HG03439 (cell line): ENCODE measurements at regions not wholly inside any gene's neighbourhood (a gene's known extent, or its start where the extent isn't known, plus 50 kb on each side); places are given as distances from the start of the nearest gene placed in this dataset.
"Not testable (repeated sequence)": the region's sequence is repeated elsewhere in the genome, so short reads cannot be mapped to it uniquely, and the experiment has no call there.

Experiments used
- ATAC-seq: cut with Tn5 transposase; IDR thresholded peaks from one replicate; pipeline ENCODE4 v1.9.1; 2021; ENCODE audit warnings: mild to moderate bottlenecking, moderate library complexity; ENCODE audit not compliant: unreplicated experiment

DNA sequence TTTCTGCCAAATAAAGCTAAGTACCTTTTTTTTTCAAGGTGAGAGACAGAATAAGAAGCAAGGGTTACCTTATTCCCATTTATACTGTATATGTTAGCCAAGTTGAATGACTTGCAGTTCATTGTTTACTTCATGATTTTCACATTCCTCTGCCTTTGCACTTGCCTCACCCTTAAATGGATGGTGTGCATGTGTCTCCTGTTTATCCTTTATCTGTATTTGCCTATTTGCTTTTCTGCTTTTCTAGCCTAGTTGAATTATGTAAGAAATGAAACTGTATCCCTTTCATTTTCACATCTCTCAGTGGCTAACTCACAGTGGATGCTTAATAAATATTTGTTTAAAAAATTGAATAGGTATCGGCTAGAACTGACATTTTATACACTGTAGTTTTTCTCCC, 200.8 kb upstream of the ST8SIA4 start:
- no peak for ATAC-seq

DNA sequence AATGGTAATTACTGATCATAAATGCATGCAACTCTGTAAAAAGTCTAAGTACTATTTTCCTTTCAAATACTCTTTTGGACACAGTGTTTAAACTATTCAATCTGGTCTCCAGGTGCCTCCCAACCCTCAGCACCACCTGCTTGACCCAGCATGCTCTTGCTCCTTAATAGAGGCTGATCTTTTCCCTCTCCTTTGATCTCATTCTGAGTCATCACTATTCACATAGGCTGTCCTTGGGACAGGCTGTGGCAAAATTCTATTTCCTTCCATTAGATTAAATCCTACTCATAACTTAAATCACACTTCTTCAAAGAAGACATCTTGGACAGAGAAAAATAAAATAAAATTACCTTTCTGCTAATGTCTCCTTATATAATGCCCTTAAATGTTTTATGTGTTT, 199.4 kb upstream of the ST8SIA4 start:
- no peak for ATAC-seq

DNA sequence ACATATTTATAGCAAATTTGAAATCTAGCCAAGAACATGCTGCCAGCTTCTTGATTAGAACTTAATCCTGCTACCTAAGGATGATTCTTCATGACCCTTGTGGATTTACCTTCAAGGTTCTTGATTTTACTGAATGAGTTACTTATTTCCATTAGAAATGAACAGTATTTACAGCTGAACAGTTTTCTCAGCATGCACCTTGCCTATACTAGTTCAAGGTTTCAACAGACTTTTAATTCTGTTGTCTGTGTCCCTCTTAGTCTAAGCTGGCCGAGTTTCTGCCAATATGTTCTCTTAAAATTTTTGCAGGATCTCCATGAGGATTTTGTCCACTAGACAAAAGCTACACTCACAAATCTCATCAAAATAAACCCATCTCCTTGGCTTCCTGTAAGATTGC, 188.8 kb upstream of the ST8SIA4 start:
- no peak for ATAC-seq

DNA sequence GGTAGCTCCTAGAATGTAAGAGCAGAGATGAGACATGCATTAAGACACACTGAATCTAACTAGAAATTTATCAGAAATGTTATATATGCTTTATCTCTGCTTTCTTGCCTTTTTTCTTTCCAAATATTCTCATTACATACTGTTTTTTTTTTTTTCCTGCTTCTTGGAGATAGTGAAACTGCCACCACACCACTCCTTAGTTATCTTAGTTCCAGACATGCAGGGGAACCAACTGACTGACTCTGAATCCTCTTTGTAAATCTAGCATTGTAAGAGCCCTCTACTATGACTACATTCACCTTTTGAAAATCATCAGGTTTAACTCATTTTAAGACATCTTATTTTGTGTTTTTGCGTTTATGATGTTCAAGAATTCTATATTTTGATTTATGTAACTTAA, 181.3 kb upstream of the ST8SIA4 start:
- ATAC-seq: no peak

DNA sequence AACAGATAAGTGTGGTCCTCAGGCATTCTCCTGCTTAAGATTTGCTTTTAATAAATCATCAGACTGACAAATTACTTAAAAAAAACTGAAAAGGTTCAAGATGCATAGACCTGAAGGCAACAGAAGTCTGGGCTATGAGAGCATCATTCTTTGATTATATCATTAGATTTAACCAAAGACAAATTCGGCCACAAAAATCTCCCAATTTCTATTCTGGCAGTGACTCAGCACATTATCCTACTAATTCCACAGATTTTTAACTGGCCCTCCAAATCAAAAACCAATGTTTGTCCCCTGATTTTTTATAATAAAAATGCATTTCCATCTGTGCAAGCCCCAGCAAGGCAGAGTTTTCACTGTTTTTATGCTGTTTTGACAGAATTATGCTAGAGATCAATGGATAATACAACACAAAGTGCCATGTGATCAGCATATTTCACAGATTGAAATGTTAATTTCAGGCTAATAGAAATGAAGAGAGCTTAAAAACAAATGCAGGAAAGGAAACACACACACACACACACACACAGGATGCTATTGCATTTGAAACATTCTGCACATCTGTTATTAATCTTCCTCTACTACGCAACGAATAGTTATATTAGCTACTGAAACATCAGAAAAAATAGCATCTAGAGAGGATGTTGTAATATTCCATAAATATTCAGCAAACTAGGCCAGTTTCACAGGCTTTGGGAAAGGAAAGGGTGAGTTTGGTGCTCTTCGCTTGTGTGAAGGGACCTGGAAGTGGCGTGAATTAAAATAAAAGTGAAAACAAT, 177.6 kb upstream of the ST8SIA4 start:
- no peak for ATAC-seq

DNA sequence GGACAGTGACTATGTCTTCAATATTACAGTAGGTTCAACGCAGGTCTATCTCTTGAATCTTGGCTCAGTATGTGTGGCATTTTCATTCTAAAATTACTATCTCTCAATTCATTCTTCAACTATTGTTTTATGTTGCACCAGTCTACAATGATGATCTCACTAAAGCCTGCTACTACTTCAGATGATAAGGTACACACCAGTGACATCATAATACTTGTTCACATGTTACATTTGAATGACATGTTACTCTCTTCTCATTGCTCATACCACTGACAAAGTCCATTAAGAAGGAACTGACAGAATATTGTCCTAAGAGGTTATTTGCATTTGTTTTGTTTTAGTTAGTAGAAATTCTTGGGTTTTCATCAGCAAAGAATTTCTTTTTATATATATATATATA, 165.2 kb upstream of the ST8SIA4 start:
- ATAC-seq: no peak

DNA sequence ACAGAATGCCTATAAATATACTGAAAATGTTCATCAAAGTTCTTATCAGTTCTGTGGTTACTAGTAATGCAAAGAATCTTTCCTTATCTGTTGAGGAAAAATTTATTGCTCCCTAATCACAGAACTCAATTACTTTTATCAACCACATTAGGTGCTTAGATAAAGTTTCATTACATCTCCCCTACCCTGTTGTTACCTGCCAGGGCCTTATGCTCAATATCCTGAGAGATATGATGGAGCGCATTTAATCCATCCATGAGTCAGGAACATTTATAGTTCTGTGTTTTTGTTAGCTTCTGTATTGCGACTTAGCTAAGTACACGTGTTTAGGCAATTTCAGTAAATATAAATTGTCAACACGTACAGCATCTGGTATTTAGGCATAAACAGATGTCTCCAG, 164.3 kb upstream of the ST8SIA4 start:
- ATAC-seq: no peak

DNA sequence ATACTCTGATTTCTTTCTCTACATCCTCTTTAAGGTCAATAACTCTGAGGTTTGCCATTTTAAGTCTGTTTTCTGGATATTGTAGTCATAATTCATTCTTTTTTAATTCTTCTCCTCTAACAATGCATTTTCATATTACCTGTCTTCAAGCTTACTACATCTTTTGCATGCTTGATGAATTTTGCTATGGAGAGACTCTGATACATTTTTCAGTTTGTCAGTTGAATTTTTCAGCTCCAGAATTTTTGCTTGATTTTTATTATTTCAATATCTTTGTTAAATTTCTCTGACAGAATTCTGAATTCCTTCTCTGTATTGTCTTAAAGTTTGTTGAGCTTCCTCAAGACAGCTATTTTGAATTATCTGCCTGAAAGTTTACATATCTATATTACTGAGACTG, 159.8 kb upstream of the ST8SIA4 start:
- ATAC-seq: no peak

DNA sequence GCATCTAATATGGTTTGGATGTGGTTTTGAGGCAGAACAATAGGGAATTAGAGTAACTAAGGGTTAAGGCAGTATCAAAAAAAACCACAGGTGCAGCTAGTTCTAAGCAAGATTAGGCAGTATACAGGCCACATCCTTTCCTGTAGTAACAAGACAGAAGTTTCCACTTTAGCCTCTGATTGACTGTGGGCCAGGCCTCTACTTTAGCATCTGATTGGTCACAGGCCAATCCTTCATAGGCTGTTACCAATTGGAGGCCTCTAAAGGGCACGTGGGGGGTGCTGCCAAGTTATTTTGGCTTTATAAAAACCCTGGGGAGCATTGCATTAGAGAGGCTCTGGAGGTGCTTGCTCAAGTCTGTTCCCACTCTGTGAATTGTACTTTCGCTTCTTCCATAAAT, 144.1 kb upstream of the ST8SIA4 start:
- ATAC-seq: no peak

DNA sequence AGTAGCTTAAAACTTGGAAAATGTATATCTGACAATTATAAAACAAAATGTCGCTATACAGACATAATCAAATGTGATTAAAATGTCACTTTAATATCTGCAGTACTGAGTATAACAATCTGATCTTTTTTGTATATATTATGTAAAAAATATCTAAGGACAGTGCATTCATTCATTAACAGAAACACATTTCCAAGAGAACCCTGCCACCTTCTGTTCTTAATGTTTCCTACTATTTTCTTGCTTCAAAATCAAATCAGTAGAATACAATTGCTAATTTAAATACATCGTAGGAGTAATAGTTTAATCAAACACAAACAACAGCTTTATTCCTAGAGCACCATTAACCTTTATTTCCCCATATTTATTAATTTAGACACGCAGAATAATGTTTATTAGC, 142.6 kb upstream of the ST8SIA4 start:
- no peak for ATAC-seq

DNA sequence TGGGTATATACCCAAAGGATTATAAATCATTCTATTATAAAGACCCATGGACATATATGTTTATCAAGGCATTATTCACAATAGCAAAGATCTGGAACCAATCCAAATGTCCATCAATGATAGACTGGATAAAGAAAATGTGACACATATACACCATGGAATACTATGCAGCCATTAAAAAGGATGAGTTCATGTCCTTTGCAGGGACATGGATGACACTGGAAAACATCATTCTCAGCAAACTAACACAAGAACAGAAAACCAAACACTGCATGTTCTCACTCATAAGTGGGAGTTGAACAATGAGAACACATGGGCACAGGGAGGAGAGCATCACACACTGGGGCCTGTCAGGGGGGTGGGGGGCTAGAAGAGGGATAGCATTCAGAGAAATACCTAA, 136.9 kb upstream of the ST8SIA4 start:
- not testable (repeated sequence) for ATAC-seq

DNA sequence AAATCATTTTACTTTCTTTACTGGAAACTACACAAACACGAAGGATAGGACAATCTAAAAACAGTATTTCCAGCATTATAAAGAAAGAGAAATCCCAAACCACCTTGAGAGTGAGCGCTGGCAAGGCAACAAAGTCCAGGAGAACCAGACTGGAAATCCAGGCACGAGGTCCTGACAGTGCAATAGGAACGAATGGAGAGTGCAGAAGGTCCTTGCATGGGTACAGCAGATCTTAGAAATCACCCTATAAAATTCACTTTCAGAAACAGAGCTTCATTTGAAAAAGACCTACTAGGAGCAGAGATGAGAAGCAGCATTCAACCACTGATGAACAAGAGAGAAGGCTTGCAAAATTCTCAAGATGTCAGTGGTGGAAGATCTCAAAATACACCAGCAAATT, 133.7 kb upstream of the ST8SIA4 start:
- ATAC-seq: no peak

DNA sequence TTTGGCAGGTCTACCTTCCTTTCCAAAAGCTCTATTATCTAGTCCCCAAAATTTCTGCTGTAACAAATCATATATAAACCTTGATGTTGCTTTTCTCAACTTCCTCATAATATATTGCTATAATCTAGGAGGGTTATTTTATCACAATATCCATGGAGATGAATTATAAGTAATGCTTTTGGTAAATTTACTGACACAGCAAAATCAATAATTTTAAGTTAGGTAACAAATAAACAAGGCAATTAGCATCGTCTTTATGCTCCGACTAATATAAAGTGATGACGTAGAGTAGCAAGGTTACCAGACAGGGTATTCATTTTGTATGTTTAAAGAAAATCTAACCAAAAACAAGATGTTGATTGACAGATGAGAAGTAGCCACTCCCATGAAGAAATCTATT, 132.3 kb upstream of the ST8SIA4 start:
- ATAC-seq: no peak

DNA sequence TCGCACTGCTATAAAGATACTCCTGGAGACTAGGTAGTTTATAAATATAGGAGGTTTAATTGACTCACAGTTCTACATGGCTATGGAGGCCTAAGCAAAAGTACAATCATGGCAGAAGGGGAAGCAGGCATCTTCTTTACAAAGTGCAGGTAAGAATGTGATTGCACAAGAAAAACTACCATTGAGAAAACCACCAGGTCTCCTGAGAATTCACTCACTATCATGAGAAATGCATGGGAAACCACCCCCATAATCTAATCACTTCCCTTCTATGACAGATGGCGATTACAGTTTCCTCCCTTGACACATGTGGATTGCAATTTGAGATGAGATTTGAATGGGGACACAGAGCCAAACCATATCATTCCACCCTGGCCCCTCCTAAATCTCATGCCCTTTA, 121.2 kb upstream of the ST8SIA4 start:
- ATAC-seq: no peak

DNA sequence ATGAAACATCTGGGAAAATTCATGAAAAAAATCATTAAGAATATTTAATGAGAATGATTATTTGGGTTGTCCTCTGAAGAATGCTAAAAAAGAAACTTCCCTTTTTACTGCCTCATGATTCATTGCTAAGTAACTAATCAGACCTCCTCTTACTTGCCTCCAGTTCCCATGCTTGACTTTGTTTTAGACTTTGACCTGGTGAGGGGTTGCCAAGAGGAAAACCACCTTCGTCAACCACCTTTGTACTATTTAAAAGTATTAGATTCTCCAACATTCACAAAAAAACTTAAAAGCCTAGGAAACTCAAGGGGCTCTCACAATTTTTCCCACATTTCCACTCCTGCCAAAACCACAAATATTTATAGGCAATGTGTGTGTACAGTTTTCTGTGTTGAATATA, 115.2 kb upstream of the ST8SIA4 start:
- ATAC-seq: no peak

DNA sequence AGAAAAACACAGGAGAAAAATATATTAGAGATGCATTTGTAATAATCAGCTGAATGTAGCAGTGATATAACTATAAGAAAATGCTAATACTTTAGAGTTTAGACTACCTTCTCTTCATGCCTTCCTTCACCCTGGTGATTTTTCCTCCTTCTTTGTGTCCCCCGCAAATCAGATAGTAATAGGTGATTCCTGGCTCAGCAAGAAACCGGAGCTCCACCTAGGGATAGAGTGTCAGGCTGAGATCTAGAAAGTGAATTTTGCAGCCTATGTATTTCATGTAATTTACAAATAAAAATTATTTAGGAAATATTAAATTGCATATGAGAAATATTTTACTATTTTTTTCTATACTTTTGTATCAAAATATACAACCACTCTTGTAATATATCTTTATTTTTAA, 109.8 kb upstream of the ST8SIA4 start:
- ATAC-seq: no peak

DNA sequence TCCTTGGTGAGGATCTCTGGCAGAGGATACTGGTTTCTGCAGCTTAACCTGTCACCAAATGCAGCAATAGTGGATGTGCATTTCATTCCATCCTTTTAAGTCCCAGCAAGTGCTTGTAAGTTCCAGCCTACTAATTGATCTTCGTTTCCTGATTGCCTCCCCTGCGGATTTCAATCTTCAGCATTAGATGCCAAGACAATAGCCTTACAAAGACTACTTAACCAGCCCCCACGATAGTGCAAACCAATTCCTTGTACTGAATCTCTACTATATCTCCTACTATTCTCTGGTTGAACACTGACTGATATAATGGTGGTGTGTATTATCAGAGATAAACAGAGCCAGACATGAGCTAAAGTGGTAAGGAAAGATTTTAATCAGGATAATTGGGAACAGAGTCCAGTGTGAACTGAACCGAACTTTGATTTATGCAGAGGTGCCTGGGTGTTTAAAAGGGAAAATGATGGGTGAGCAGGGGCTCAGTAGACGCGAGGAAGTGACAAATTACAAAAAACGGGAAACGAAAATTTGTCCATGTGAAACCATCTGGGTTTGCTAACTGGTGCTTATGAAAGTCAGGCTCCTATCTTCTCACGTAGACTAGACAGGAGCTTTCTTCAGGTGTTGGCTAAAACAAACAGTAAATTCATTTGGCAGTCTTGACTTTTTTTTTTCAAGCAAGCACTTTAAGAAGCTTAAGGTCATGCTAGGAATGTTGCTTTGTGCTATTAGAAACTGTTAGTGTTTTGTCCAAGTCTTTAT, 106.9 kb upstream of the ST8SIA4 start:
- ATAC-seq: peak; percentile 89

DNA sequence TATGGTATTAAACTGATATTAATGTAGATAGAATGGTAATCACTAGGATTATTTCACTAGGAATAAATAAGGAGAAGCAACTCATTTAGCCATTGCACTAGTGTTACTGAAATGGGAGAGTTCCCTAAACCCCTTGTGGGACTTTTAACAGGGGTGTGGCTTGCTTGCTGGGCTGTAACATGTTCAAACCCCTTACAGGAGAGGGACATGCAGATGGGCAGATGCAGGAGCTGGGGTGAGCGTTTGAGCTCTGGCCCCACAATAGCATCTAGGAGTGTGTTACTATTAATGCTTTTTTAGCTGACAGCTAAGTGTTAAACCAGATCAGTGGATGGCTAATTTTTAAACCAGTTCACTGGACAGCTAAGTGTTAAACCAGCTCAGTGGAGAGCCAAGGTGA, 89.3 kb upstream of the ST8SIA4 start:
- no peak for ATAC-seq

DNA sequence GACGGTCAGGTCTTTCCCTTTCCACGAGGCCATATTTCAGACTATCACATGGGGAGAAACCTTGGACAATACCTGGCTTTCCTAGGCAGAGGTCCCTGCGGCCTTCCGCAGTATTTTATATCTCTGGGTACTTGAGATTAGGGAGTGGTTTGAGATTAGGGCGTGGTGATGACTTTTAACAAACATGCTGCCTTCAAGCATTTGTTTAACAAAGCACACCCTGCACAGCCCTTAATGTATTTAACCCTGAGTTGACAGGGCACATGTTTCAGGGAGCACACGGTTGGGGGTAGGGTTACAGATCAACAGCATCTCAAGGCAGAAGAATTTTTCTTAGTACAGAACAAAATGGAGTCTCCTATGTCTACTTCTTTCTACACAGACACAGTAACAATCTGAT, 80.5 kb upstream of the ST8SIA4 start:
- not testable (repeated sequence) for ATAC-seq

DNA sequence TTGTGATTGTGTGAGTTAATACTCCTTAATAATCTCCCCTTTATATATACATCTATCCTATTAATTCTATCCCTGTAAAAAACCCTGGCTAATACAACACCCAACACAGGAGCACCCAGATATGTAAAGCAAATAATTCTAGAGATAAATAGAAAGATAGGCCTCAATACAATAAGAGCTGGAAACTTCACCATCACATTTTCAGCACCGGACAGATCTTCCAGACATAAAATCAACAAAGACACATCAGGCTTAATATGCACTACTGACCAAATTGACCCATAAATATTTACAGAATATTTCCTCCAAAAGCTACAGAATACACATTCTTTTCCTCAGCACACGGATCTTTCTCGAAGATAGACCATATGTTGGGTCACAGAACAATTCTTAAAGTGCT, 71.0 kb upstream of the ST8SIA4 start:
- no peak for ATAC-seq

DNA sequence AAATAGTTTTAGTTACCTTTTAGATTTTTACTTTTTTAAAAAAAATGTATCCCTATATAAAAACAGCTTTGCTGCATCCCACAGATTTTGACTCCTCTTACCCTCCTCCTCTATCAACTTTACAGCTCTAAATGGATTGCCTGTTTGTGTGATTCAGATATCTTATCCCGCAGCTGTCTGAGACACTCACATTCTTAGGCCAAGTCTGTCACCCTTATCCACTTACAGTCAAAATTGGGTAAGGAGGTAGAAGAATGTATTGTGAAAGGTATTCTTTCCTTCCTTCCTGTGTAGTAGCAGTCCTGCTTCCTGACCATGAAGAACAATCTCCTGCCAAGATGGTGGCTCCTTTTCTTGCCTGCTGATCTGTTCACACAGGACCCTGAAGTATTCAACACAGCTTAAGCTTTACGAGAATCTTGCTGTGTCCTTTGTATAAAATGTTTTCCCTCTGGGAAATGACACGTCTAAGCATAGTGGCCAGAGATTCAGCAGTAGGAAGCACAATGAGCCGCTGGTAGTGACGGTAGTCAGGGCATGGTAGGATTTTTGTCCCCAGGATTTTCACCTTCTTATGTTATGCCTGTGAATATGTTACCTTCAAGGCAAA, 67.7 kb upstream of the ST8SIA4 start:
- ATAC-seq: no peak

DNA sequence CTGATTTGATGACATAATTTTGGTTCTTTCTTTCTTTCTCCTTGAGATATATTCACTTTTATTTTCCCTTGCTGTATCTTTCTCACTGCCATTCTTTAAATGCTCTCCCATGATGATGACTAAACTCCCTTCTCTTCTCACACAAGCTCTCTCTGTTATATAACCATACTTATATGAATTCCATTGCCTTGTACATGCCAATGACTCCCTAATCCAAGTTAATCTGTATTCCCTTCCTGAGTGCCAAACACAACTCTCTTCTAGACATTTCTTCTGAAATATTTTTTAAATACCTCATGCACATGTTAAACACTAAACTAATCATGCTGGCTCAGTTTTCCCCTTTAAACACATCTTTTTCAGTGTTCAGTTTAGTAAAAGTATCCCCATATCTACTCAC, 62.2 kb upstream of the ST8SIA4 start:
- ATAC-seq: no peak
